GM21515 (cell line): ENCODE measurements at regions not wholly inside any gene's neighbourhood (a gene's known extent, or its start where the extent isn't known, plus 50 kb on each side); places are given as distances from the start of the nearest gene placed in this dataset.
"Not testable (repeated sequence)": the region's sequence is repeated elsewhere in the genome, so short reads cannot be mapped to it uniquely, and the experiment has no call there.

ENCODE experiments used
- ATAC-seq: cut with Tn5 transposase; IDR thresholded peaks from one replicate; pipeline ENCODE4 v1.9.1; 2021; ENCODE audit not compliant: unreplicated experiment

DNA sequence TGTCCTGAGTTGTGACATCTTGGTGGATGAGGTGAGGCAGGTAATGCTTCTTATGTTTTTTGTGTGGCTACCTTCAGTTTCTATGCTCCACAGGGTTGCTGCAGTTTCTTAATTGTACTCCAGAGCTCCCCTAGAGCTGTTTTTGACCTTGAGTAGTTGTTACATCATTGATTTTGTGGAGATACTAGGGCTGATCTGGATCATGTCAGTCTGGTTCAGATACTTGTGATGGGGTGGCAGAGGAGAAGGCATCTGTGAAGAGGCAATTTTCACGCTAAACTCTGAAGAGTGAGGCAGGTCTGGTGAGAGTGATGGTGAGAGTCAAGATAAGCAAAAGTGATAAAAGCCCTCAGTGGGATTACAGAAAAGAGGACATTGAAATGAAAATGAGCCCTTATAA, 1180.2 kb downstream of the RAPGEF2 start:
- ATAC-seq, result no peak

DNA sequence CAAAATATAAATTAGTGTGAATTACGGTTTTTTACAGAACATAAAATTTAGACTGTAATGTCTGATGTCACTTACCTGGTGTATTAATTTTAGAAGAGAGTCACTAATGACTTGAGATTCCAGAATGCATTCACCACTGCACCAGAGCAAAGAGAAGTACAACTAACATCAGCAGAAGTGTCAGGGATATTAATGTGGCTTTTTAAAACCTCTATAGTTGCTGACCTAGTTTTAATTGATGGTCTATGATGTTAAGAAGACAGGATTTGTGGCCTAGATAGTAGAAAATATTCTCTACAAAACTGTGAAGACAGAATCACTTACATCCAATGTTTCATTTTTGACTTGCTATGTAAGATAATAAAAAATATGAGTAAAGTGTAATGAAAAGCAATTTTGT, 1181.6 kb downstream of the RAPGEF2 start:
- ATAC-seq, result no peak

DNA sequence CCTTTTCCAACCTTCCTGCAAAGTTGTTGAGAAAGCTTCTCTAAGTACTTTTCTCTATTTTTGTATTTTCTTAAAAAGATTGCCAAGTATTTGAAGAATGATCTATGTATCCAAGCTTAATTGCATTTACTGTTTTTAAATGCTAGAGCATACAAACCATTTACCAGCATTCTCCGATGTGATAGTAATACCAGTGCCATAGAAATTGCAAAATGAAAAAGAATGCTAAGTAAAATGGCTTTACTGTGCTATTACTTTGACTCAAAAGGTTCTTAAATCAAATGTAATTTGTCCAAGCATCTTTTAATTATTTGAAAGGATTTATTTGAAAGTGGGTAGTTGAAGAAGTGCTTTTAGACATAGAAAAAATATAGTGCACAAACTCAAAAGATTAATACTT, 1183.2 kb downstream of the RAPGEF2 start:
- no peak for ATAC-seq

DNA sequence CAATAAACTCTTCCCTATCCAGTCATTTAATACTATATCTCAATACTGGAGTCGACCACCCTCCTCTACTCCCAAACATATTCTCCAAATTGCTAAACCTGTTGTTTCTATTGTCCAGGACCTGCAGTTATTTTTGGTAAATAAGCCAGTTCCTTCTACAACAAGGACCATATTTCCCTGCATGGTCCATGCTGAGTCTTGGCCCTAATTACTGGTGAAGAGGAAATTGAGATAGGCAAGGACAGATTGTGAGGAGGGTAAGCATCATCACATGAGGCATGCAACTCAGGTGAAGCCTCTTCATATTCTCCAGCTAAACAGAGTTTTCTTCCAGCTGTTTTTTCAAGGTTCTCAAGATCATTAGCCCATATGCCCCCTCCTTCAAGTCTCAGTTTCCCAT, 1193.6 kb downstream of the RAPGEF2 start:
- ATAC-seq, result no peak

DNA sequence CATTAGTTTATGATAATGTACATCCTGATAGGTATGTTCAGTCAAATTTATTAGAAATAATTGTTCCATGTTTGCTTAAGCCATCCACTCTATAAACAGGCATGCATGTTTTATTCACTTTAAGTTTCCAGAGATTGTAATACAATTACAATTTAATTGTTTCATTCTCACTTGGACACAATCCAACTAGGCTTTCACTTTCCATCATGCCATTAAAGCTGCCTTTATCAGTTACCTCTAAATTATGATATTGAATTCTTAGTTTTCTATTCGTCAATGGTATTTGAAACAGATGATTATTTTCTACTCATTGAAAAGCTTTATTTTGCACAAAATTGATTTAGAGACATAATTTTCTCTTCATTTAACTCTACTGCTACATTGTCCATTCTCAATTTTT, 1196.3 kb downstream of the RAPGEF2 start:
- no peak for ATAC-seq

DNA sequence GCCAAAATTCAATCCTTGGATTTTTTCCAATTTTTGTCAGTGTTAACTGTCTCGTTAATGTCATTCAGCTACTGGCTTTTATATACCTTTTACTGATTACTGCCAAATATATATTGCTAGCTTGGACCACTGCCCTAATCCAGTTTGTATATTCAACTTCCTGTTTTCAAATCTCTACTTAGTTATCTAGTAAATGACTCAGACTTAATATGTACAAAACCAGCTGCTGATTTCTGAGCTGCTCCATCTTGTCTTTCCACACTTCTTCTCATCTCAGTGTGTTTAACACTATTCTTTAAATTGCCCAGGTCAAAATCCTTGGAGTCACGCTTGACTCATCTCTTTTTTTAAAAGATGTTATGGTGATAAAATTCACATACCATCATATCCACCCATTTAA, 1196.7 kb downstream of the RAPGEF2 start:
- no peak for ATAC-seq

DNA sequence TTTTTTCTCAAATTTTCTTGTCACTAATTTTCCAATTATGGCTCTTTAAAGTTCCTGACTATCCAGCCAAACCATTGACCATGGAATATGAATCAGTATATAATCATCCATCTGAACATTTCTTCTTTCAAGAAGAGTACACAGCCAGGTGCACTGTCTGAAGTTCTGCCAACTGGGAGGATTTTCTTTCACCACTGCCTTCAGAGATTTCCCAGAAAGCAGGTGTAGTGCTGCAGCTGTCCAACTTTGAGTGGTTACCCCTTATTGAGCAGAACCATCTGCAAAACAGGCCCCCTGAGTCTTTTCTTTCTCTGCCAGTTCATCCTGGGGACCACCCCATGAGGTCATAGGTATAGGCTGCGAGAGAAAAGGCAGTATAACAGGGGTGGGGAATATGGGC, 1213.2 kb downstream of the RAPGEF2 start:
- ATAC-seq, result no peak

DNA sequence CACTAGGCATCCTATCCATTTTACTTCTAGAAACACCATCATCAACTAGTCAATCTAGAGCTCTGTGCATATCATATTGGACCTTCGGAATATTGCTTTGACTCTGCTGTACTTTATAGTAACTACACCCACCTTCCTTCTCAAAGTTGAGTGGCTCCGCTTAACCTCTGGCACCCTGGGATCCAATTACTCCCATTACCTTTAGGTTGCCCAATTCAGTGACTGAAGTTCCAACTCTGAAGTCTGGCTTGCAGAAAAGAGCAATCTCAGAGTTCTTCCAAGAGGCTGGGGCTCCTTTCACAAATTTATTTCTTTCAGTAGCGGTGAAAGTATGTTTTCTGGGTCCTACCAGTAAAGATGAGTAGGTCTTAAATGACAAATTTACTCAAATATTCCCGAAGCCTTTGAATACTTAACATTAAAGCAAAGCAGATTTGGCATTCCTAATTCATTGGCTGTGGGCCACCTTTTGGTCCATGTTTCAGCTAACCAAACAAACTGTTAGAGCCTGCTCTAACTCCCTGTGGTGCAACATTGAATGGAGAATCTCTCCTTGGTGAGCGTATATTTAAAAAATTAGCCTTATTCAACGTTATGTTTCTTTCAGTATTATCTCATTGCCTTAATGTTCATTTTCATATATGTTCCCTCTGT, 1215.8 kb downstream of the RAPGEF2 start:
- no peak for ATAC-seq

DNA sequence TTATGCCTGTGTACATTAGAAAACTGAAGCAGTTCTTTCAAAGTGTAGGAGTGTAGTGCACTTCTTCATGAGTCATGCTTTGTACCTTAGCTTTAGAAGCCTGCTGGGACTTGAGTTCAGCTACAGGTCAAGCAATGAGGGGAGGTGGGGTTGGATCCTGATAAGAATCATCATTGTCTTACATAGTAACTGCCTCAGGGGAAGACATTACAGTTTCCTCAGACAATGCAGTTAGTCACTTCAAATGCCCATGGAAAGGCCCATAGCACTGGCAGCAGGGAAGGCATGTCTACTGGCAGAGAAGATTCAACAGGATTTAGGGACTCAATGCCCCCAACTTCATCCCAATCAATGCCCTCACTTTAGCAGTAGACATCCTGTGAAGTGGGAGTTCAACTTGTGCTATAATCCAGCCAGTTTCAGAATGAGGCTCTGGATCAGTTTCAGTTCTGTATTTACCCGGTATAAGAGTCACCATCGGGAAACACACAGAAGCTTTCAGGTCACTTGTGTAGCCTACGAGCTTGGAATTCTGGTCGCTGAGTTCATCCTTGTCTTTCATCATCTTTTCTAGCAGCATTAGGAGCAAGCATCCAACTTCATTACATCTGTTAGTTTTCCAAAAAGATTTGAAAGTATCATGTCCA, 1216.5 kb downstream of the RAPGEF2 start:
- no peak for ATAC-seq

DNA sequence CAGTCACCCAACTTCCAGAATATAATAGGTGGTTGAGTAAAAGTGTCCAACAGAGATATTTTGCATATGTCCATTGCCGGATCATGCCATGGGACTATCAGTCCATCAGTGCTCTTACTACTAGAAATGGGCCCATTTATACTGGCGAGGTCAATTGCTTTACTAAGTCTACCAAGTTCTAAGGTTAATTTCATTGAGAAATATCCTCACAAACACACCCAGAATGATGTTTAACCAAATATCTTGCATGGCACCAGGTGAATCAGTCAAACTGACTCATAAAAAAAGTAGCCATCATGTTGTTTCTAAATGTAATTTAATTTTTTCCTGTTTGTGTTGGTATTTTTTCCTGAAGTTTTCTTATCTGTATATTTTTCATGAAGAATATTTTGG, 1217.0 kb downstream of the RAPGEF2 start:
- ATAC-seq, result no peak

DNA sequence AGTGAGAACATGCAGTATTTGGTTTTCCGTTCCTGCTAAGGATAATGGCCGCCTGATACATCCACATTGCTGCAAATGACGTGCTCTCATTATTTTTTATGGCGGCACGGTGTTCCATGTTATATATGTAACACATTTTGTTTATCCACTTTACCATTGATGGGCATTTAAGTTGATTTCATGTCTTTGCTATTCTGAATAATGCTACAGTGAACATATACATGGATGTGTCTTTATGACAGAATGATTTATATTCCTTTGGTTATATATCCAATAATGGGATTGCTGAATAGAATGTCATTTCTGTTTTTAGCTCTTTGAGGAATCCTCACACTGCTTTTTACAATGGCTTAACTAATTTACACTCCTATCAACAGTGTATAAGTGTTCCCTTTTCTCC, 1223.2 kb downstream of the RAPGEF2 start:
- ATAC-seq, result no peak

DNA sequence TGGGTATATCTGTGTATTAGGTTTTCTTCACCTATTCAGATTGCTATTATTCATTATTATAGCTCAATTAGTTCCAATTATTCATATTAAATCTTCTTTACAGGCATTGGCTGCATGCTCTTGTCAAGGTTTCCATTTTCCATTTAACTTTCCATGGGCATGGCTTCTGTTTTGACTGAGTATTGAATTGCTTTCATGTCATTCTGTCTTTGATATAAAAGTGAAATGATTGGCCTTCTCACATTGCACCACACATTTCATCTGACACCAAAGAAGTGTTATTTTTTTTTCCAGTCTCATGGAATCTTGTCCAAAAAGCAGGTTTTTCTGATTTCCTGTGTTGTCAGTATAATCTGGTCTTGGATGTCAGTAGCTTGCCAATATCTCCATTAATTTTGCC, 1244.3 kb downstream of the RAPGEF2 start:
- ATAC-seq, result no peak

DNA sequence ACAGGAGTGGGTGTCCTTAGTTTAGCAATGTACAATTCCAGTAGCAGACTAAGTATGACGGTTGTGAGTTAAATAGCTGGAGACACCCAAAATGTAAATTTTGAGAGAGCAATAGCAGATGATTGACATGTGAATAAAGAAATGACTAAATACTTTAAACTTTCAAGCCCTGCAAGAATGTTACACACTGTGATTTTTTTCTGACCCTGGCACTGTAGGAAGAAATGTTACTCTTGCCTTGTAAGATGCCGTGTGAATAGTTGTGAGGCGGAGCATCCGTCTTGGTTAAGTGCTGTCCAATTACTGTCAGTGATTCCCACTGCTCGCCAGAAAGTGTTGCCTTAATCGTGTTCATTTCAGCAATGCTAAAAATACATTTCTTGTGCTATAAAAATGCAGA, 1248.1 kb downstream of the RAPGEF2 start:
- ATAC-seq, result no peak

DNA sequence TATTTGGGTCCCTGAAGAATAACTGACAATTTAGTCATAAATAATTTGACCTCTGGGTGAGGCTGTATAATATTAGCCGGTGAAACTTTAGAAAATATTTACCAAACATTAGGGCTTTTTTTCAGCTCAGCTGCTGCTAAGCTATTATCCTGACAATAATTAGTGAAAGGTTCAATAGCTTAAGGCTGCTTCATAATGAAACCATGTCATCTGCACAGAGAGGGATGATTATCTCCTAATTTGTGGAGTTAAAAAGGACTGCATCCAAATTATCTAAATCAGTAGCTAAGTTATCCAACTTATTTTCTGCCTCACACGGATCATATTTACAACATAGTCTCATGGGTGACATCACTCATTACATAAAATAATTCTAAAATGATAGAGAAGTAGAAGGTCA, 1249.8 kb downstream of the RAPGEF2 start:
- ATAC-seq, result no peak

DNA sequence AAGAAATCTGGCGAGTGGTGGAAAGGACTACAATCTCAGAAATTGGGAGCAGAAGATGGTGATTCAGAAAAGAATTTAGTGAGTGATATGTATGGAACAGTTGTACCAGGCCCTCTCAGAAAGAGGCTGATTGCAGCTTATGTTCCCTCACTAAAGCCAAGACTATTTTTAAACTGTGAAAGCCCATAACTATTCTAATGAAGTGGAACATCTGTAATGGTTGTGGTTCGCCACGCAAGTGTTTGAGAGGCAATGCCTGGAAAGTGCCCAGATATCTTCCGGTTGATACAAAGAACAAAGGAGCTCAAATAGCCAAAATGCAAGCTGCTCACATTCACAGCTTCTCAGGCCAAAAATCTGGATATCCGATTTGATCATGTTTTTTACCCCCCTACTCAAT, 1250.7 kb downstream of the RAPGEF2 start:
- ATAC-seq, result no peak

DNA sequence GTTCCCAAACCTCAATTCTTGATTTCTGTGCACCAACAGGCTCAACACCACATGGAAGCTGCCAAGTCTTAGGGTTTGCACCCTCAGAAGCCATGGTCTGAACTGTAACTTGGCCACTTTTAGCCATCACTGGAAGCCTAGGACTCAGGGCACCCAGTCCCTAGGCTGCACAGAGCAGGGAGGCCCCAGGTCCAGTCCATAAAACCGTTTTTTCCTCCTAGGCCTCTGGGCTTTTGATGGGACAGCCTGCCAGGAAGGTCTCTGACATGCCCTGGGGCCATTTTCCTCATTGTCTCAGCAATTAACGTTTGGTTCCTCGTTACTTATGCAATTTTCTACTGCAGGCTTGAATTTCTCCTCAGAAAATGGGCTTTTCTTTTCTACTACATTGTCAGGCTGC, 1259.6 kb downstream of the RAPGEF2 start:
- ATAC-seq, result no peak

DNA sequence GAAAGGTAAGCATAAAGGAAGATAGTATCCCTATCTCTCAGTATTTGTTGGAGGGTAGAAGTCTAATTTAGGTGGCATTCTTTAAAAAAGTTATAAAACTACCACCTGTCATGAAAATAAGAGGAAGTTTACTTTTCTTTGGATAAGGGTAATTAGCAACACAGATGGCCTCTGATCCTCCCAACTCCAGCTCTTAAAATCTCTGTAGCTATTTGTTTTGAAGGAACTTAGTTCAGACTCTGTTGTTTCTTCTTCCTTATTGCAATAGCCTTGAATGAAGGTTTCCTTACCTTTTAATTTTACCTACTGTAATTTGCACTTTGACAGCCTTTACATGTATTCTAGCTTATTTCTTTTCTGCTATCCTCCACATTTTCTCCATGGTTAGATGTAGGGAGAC, 1261.3 kb downstream of the RAPGEF2 start:
- no peak for ATAC-seq

DNA sequence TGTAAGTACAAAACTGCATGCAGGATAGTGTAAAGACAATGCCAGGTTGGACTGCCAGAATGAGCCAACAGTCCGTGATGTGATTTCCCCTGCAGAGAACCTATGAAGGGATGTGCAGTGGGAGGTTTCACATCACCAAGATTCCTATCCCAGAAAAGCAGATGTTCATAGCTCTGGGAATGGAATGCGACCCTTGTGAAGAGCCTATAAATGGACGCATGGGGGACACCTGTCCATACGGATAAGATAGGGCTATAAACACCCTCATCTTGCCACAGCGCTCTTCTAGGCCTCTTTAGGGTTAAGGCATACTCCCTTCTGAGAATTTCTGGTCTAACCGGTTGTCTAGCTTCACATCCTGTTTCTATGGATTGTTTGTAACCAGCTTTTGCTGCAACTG, 1261.8 kb downstream of the RAPGEF2 start:
- not testable (repeated sequence) for ATAC-seq

DNA sequence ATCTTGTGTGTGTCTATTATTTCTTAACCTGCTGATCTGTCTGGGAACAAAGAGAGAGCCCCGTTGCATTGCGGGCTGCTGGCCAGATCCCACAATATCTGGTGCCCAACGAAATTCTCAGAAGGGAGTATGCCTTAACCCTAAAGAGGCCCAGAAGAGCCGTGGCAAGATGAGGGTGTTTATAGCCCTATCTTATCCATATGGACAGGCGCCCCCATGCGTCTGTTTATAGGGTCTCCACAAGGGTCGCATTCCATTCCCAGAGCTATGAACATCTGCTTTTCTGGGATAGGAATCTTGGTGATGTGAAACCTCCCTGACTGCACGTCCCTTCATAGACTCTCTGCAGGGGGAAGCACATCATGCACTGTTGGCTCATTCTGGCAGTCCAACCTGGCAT, 1262.5 kb downstream of the RAPGEF2 start:
- not testable (repeated sequence) for ATAC-seq

DNA sequence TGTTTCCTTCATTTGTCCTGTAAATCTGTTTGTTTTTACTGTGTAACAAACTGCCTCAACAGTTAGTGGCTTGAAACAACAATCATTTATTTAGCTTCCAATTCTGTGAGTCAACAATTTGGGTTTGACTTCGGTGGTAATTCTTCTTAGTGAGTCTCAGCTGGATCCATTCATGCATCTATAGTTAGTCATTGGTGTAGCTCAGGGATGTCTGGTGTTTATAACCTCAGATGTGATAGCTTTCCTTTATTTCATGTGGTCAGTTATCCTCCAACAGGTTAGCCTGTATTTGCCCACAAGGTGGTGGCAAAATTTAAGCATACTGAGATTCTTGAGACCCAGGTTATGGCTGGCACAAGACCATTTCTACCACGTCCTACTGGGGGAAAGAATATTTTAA, 1267.2 kb downstream of the RAPGEF2 start:
- ATAC-seq, result no peak

DNA sequence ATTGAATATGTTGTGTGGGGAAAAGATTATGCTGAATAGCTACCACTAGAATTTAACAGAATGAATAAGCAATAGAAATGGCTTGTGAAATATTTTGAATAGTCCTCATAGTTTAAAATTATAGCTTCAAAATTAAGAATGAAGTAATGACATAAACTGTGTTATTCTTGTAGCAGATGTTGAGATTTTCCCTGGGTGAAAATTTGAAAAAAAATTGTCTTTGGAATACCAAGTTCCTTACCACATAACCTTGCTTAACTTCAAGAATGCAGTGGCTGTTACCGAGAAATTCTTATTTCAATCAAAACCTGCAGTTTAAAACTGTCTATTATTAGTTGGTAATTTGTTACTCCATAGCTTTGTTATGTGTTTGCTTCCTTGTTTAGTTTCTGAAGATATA, 1268.6 kb downstream of the RAPGEF2 start:
- ATAC-seq, result no peak

DNA sequence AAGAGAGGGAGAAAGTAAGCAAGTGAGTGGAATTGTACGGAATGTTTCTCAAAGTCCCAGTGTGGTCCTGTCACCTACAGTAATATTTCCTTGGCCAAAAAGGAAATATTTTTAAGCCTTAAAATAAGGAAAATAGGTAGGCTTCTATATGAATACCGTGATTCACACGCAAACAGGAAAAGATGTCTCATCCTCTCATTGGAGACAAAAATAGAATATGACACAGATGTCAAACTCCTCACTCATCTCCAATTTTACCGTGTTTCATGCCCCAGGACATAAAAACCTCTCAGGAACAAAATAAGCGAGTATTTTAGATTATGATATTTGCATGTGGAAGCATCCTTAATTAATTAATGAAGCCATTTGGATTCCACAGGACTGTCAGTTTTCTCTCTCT, 1269.5 kb downstream of the RAPGEF2 start:
- no peak for ATAC-seq

DNA sequence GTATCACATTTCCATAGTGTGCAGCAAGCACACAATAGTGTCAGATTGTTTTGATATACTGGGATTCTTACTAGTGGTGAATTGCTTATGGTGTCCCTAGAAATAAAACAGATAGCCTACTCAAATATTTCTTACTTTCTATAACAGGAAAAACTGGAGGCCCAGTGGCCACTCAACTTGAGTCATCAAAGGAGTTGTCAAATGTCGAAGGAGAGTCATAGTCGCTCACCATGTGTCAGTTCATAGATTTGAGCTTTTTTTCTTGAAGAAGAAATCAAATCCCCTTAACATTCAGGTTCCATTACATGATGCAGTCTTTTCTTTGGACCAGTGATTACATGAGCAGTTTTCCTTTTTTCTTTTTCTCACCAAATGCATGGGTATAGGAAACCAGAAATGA, 1271.0 kb downstream of the RAPGEF2 start:
- no peak for ATAC-seq
